Left forelimb (tissue), 1 donor: ENCODE measurements at regions not wholly inside any gene's neighbourhood (a gene's known extent, or its start where the extent isn't known, plus 50 kb on each side); places are given as distances from the start of the nearest gene placed in this dataset.
A peak's percentile ranks its signal among the peaks of the same experiment; 100 is the strongest.
"Not testable (repeated sequence)": the region's sequence is repeated elsewhere in the genome, so short reads cannot be mapped to it uniquely, and the experiment has no call there.

ENCODE experiments used
- DNase-seq: peaks from one replicate; pipeline ENCODE4 v3.0.0-alpha.2; 2018; ENCODE audit warnings: low spot score

- DNase-seq, result no peak
These were observed 366.6 kb downstream of the EMP1 start for GRCh38 chr12:13562915-13563742.

- no peak for DNase-seq
These were observed 365.4 kb downstream of the EMP1 start for GRCh38 chr12:13561923-13562322.

- DNase-seq, result no peak
These were observed 362.9 kb downstream of the EMP1 start for GRCh38 chr12:13559318-13559978.

- no peak for DNase-seq
These were observed 356.3 kb downstream of the EMP1 start for GRCh38 chr12:13552830-13553229.

GRCh38 chr12:13547283-13547682 is 350.8 kb downstream of the EMP1 start:
- no peak for DNase-seq

GRCh38 chr12:13546231-13546630 is 349.7 kb downstream of the EMP1 start:
- DNase-seq, result no peak

- DNase-seq, result no peak
These were observed 342.5 kb downstream of the EMP1 start for GRCh38 chr12:13539051-13539450.

GRCh38 chr12:13538136-13538535 is 341.6 kb downstream of the EMP1 start:
- no peak for DNase-seq

- no peak for DNase-seq
These were observed 341.1 kb downstream of the EMP1 start for GRCh38 chr12:13537623-13538022.

GRCh38 chr12:13536219-13536910 is 339.8 kb downstream of the EMP1 start:
- no peak for DNase-seq

- DNase-seq, result peak; percentile 77
These were observed 338.3 kb downstream of the EMP1 start for GRCh38 chr12:13534645-13535398.

GRCh38 chr12:13534242-13534641 is 337.7 kb downstream of the EMP1 start:
- DNase-seq, result no peak

GRCh38 chr12:13530966-13531365 is 334.4 kb downstream of the EMP1 start:
- DNase-seq, result no peak

GRCh38 chr12:13526185-13526921 is 329.8 kb downstream of the EMP1 start:
- DNase-seq, result not testable (repeated sequence)

- no peak for DNase-seq
These were observed 327.2 kb downstream of the EMP1 start for GRCh38 chr12:13523536-13524307.

- not testable (repeated sequence) for DNase-seq
These were observed 321.5 kb downstream of the EMP1 start for GRCh38 chr12:13518034-13518433.

- DNase-seq, result no peak
These were observed 313.2 kb downstream of the EMP1 start for GRCh38 chr12:13509740-13510139.

- DNase-seq, result no peak
These were observed 309.1 kb downstream of the EMP1 start for GRCh38 chr12:13505636-13506035.

GRCh38 chr12:13505224-13505623 is 308.7 kb downstream of the EMP1 start:
- DNase-seq, result no peak

GRCh38 chr12:13504736-13505135 is 308.2 kb downstream of the EMP1 start:
- no peak for DNase-seq

- DNase-seq, result no peak
These were observed 307.5 kb downstream of the EMP1 start for GRCh38 chr12:13504074-13504473.
